Vagina (tissue), 2 donors: ENCODE measurements at regions not wholly inside any gene's neighbourhood (a gene's known extent, or its start where the extent isn't known, plus 50 kb on each side); places are given as distances from the start of the nearest gene placed in this dataset.

Experiments used
- DNase-seq, 2 donors: peaks; one replicate each; pipeline ENCODE4 v3.0.0-alpha.2; 2017; ENCODE audit errors: extremely low spot score in 2 of 2
- H3K27ac ChIP-seq: fragments of 200-600 bp; sonication (generic); one replicate; pipeline ENCODE4 v1.5.1; 2019
- H3K27me3 ChIP-seq: fragments of 200-600 bp; sonication (generic); one replicate; pipeline ENCODE4 v1.5.1; 2019
- H3K36me3 ChIP-seq, 2 donors: fragments of 200-600 bp; sonication (generic); one replicate each; pipeline ENCODE4 v1.5.1; 2017 to 2019
- H3K4me1 ChIP-seq: fragments of 200-600 bp; sonication (generic); one replicate; pipeline ENCODE4 v1.5.1; 2019
- H3K4me3 ChIP-seq, 2 donors: fragments of 200-600 bp; sonication (generic); 1 replicate in 1 of 2; 2 replicates in 1 of 2; pipeline ENCODE4 v1.5.1; 2016 to 2019
- H3K9me3 ChIP-seq: fragments of 200-600 bp; sonication (generic); one replicate; pipeline ENCODE4 v1.5.1; 2019
- POLR2A ChIP-seq, 2 donors: fragments of 450-650 bp; IDR thresholded peaks; one replicate each; pipeline ENCODE4 v1.6.1; 2017; ENCODE audit warnings: antibody characterized with exemption in 2 of 2, mild to moderate bottlenecking in 2 of 2, moderate library complexity in 2 of 2
- POLR2AphosphoS5 ChIP-seq, 2 donors: sonication (generic); formaldehyde crosslinking; IDR thresholded peaks; one replicate each; pipeline ENCODE4 v1.9.0; 2017; ENCODE audit warnings: antibody characterized with exemption in 2 of 2, mild to moderate bottlenecking in 2 of 2, low read depth in 1 of 2; ENCODE audit not compliant: insufficient read depth in 1 of 2
- intact Hi-C: fragments of 100-400 bp; cut with DNase I; formaldehyde crosslinking; loops from one replicate; pipeline ENCODE4 v1.15.1; 2023
- TF ChIP-seq, protein P1 (sequence below), 3 experiments: fragments of 450-650 bp in 2 of 3; fragments of 200-600 bp in 1 of 3; sonication (generic) in 1 of 3; IDR thresholded peaks; one replicate each; pipeline ENCODE4 v1.5.1; 2017 to 2019; ENCODE audit warnings: antibody characterized with exemption in 3 of 3, mild to moderate bottlenecking in 2 of 3, moderate library complexity in 2 of 3

DNA sequence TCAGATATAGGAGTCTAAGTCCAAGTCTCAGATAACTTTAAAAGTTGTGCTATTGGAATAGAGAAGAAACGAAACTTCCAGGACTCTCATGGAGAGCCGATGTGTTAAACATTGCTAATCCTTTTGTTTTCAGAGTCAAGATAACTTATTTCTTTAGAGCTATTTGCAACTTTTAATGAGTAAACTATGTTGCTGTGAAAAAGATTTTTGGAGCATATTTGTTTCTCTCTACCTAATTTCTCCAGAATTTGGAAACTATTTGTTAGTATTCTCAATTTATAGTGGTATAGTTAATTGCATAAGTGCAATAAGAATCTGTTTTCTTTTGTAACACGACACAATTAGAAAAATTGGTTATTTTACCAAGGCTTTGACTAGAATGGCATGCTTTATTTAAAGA, 588.9 kb downstream of the NTRK3 start:
- Histone ChIP-seq H3K4me3 (no peak overlapping the region), H3K27ac (no peak overlapping the region), H3K27me3 (no peaks in the 10 kb centered on the region), H3K9me3 (no peaks in the 10 kb centered on the region), H3K4me1 (no peaks in the 10 kb centered on the region), H3K36me3 (no peaks in the 10 kb centered on the region)
- TF ChIP-seq POLR2A (IDR thresholded peaks at IDR 0.05) = no peak
- TF ChIP-seq, protein P1, sequence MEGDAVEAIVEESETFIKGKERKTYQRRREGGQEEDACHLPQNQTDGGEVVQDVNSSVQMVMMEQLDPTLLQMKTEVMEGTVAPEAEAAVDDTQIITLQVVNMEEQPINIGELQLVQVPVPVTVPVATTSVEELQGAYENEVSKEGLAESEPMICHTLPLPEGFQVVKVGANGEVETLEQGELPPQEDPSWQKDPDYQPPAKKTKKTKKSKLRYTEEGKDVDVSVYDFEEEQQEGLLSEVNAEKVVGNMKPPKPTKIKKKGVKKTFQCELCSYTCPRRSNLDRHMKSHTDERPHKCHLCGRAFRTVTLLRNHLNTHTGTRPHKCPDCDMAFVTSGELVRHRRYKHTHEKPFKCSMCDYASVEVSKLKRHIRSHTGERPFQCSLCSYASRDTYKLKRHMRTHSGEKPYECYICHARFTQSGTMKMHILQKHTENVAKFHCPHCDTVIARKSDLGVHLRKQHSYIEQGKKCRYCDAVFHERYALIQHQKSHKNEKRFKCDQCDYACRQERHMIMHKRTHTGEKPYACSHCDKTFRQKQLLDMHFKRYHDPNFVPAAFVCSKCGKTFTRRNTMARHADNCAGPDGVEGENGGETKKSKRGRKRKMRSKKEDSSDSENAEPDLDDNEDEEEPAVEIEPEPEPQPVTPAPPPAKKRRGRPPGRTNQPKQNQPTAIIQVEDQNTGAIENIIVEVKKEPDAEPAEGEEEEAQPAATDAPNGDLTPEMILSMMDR (IDR thresholded peaks at IDR 0.05) = no peak
- TF ChIP-seq POLR2AphosphoS5 (IDR thresholded peaks at IDR 0.05; ENCODE audit: insufficient read depth in 1 of 2, low read depth in 1 of 2) = no peak
- DNase-seq = no peak
- intact Hi-C loops = no loop called here

DNA sequence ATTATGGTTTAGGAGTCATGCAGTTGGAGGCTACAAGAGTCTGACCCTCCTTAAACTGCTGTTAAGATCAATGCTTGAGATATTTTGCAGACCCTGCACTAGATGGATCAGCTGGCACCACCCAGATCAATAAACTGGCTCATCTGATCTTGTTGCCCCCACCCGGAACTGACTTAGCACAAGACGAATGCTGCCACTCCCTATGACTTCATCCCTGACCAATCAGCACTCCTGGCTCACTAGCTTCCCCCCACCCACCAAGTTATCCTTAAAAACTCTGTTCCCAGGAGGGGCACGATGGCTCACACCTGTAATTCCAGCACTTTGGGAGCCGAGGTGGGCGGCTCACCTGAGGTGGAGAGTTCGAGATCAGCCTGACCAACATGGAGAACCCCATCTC, 594.0 kb downstream of the NTRK3 start:
- no peaks in the 10 kb centered on the region for H3K36me3 ChIP-seq
- H3K27me3 ChIP-seq = no peaks in the 10 kb centered on the region
- intact Hi-C loops = no loop called here
- no peak overlapping the region for H3K4me3 ChIP-seq
- H3K4me1 ChIP-seq = no peaks in the 10 kb centered on the region
- TF ChIP-seq, protein P1 (IDR thresholded peaks at IDR 0.05) = no peak
- TF ChIP-seq POLR2A (IDR thresholded peaks at IDR 0.05) (no peak), POLR2AphosphoS5 (IDR thresholded peaks at IDR 0.05; ENCODE audit: insufficient read depth in 1 of 2, low read depth in 1 of 2) (no peak)
- DNase-seq = no peak
- no peak overlapping the region for H3K27ac ChIP-seq
- H3K9me3 ChIP-seq = no peaks in the 10 kb centered on the region

DNA sequence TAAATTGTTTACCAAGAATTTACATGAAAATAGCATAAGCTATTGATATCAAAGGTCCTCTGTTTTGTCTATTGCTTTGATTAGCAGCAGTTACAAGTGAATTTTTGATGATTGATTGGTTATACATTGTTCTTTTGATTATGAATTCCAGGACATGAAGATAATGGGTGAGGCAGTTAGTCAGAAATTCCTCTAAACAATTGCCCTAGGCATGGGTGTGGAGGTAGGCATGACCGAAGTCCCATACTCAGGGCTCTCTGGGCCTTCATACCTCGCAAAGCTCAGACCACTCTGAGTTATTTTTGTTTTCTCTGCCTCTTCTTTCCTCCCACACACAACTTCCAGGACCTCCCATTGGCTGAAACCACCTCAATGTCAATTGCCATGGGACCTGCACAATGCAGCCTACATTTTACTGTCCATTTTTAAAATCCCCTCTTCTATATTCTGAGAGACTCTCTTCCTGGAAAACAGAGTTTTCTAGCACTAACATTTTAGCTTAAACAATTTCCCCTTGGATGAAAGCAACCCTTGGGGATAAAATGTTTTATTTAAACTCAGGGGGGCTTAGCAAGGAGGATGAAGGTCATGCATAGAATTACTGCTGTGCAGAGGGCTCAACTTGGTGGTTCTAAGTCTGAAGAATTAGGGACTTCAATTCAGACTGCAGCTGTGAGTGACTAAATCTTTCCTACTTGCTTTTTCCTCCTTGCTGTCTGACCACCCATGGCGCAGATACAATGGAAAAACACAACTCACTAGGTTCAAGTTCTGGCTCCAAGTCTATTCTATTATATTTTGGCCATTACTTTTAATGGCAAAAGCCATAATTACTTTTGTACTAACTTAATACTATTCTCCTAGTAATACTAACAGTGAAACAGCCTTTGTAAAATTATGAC, 594.8 kb downstream of the NTRK3 start:
- DNase-seq = no peak
- Histone ChIP-seq H3K9me3 (no peaks in the 10 kb centered on the region), H3K27me3 (no peaks in the 10 kb centered on the region), H3K27ac (no peak overlapping the region), H3K4me3 (no peak overlapping the region), H3K36me3 (no peaks in the 10 kb centered on the region), H3K4me1 (no peaks in the 10 kb centered on the region)
- intact Hi-C loops = no loop called here
- no peak for TF ChIP-seq POLR2AphosphoS5 (IDR thresholded peaks at IDR 0.05; ENCODE audit: insufficient read depth in 1 of 2, low read depth in 1 of 2)
- TF ChIP-seq POLR2A (IDR thresholded peaks at IDR 0.05) = no peak
- TF ChIP-seq, protein P1 (IDR thresholded peaks at IDR 0.05) = no peak

DNA sequence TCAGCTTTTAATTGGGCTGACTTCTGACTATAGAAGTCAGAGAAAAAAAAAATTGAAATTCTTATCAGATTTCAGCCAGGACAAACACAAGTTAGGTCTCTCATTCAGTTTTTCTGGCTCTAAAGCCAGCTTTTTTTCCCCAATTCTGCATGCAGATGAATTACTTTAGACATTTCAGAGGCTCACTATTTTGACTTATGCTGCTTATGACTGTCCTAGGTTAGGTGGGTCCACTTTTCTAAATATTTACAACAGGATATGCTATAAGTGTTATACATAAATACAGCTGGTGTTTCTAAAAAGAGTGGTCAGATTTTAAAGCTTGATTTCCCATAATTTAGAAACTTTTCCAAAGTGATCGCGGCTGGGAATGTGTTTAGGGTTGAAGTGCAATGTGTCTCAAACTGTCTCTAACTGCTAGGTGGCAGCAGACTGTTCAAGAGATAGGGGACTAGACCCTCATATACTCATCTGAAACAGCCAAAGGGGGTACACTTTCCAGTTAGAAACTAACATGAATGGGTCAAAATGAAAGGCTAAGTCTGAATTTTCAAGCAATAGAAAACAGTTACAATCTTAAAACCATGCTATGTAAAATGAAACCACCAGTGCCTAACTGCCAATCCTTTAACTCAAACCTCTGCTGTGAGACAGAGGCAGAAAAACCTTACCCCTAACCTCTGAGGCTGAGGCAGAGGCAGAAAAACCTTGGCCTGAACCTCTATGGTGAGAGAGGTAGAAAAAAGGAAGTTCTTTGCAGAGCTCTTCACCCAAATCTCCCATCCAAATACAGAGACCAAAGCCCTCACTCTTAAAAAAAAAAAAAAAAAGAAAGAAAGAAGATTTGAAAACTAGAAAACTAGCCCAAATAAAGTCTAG, 596.0 kb downstream of the NTRK3 start:
- Histone ChIP-seq H3K27ac (no peak overlapping the region), H3K9me3 (no peaks in the 10 kb centered on the region), H3K4me1 (no peaks in the 10 kb centered on the region), H3K4me3 (no peak overlapping the region), H3K27me3 (no peaks in the 10 kb centered on the region), H3K36me3 (no peaks in the 10 kb centered on the region)
- intact Hi-C loops = no loop called here
- TF ChIP-seq, protein P1 (IDR thresholded peaks at IDR 0.05) = no peak
- TF ChIP-seq POLR2A (IDR thresholded peaks at IDR 0.05) (no peak), POLR2AphosphoS5 (IDR thresholded peaks at IDR 0.05; ENCODE audit: insufficient read depth in 1 of 2, low read depth in 1 of 2) (no peak)
- DNase-seq = no peak
